ENCODE measurements at regions not wholly inside any gene's neighbourhood (a gene's known extent, or its start where the extent isn't known, plus 50 kb on each side); places are given as distances from the start of the nearest gene placed in this dataset.

- no peaks in the 10 kb centered on the region for H4K20me1 ChIP-seq (ENCODE audit: insufficient read depth)
- H3K9ac ChIP-seq (ENCODE audit: low read length): no peak overlapping the region
- H3K9me2 ChIP-seq (ENCODE audit: insufficient read depth, low read length): no peaks in the 10 kb centered on the region
- H2AFZ ChIP-seq (ENCODE audit: low read depth, low read length): no peak overlapping the region
- no peak overlapping the region for H3K4me3 ChIP-seq (ENCODE audit: low read length)
- no peak overlapping the region for H3K27ac ChIP-seq (ENCODE audit: low read length)
- no peak for TF ChIP-seq CTCF (IDR thresholded peaks at IDR 0.05; ENCODE audit: poor library complexity, severe bottlenecking)
- TF ChIP-seq RAD21 (conservative IDR thresholded peaks at IDR 0.05): no peak
- H3F3A ChIP-seq (ENCODE audit: insufficient read depth, low read length, poor library complexity, severe bottlenecking): no peaks in the 10 kb centered on the region
- no peak overlapping the region for H3K4me2 ChIP-seq (ENCODE audit: low read length)
- no peaks in the 10 kb centered on the region for H3K9me3 ChIP-seq (ENCODE audit: low read length)
- no peaks in the 10 kb centered on the region for H3K27me3 ChIP-seq (ENCODE audit: insufficient read depth, low read depth, low read length)
- H3K36me3 ChIP-seq (ENCODE audit: insufficient read depth, low read length): no peaks in the 10 kb centered on the region
- no peaks in the 10 kb centered on the region for H3K79me2 ChIP-seq (replicated peaks; ENCODE audit: insufficient read depth, low read length)
Observed at GRCh38 chr6:12543953-12544352, 172.6 kb upstream of the PHACTR1 start.

- no peaks in the 10 kb centered on the region for H3F3A ChIP-seq (ENCODE audit: insufficient read depth, low read length, poor library complexity, severe bottlenecking)
- no peak overlapping the region for H3K4me2 ChIP-seq (ENCODE audit: low read length)
- H3K9me3 ChIP-seq (ENCODE audit: low read length): no peaks in the 10 kb centered on the region
- no peak overlapping the region for H3K4me3 ChIP-seq (ENCODE audit: low read length)
- no peaks in the 10 kb centered on the region for H3K27me3 ChIP-seq (ENCODE audit: insufficient read depth, low read depth, low read length)
- no peaks in the 10 kb centered on the region for H3K9me2 ChIP-seq (ENCODE audit: insufficient read depth, low read length)
- no peak overlapping the region for H2AFZ ChIP-seq (ENCODE audit: low read depth, low read length)
- H3K9ac ChIP-seq (ENCODE audit: low read length): no peak overlapping the region
- no peaks in the 10 kb centered on the region for H3K36me3 ChIP-seq (ENCODE audit: insufficient read depth, low read length)
- no peak overlapping the region for H3K27ac ChIP-seq (ENCODE audit: low read length)
- H3K79me2 ChIP-seq (replicated peaks; ENCODE audit: insufficient read depth, low read length): no peaks in the 10 kb centered on the region
- no peak for TF ChIP-seq REST (IDR thresholded peaks at IDR 0.05; ENCODE audit: borderline replicate concordance)
- no peak for TF ChIP-seq EZH2 (IDR thresholded peaks at IDR 0.05; ENCODE audit: borderline replicate concordance, insufficient read depth, low read length, poor library complexity, severe bottlenecking)
- no peak for TF ChIP-seq POLR2AphosphoS5 (IDR thresholded peaks at IDR 0.05)
- TF ChIP-seq MXI1 (conservative IDR thresholded peaks at IDR 0.05; ENCODE audit: poor library complexity, severe bottlenecking): no peak
- no peak for TF ChIP-seq EP300 (conservative IDR thresholded peaks at IDR 0.05; ENCODE audit: poor library complexity, severe bottlenecking)
- no peak for TF ChIP-seq SMC3 (conservative IDR thresholded peaks at IDR 0.05; ENCODE audit: poor library complexity)
- TF ChIP-seq CTCF (IDR thresholded peaks at IDR 0.05; ENCODE audit: poor library complexity, severe bottlenecking): no peak
- H4K20me1 ChIP-seq (ENCODE audit: insufficient read depth): no peaks in the 10 kb centered on the region
Observed at GRCh38 chr6:12544821-12545565, 171.6 kb upstream of the PHACTR1 start.
